ENCODE measurements at regions not wholly inside any gene's neighbourhood (a gene's known extent, or its start where the extent isn't known, plus 50 kb on each side); places are given as distances from the start of the nearest gene placed in this dataset.

DNA sequence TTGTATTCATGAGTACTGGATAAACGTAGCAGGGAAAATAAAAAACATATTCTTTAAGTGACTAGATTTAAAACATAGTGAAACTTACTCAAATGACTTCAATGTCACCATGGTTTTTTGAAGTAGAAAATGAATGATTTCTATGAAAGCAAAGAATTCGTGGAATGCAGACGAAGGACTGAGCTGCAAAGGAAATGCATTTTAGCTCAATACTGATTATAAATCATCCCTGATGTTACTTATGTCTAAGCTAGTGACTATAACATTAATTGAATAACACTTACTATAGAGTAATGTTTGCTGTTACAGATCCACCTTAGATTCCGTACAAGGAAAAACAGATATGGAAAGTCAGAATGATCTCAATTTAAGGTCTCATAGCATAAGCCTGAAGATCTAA lies 1257.7 kb upstream of the CDH2 start:
- no peaks in the 10 kb centered on the region for H3K4me1 ChIP-seq
- peaks cover 0 to 9% (median 0%) of the 10 kb centered on the region in 11 experiments; a peak in 3 of 22 replicates for H3K9me3 ChIP-seq (replicated peaks in 1 of 11)
- H3K27me3 ChIP-seq = no peaks in the 10 kb centered on the region
- H3K27ac ChIP-seq = no peak overlapping the region
- TF ChIP-seq Cebpa-rat (IDR thresholded peaks at IDR 0.05) = no peak
- H4K20me1 ChIP-seq = no peaks in the 10 kb centered on the region
- no peak overlapping the region for H3K4me3 ChIP-seq
- no peak overlapping the region for H3K9ac ChIP-seq
- no peaks in the 10 kb centered on the region for H3K36me3 ChIP-seq
- no peak overlapping the region for H3K4me2 ChIP-seq

DNA sequence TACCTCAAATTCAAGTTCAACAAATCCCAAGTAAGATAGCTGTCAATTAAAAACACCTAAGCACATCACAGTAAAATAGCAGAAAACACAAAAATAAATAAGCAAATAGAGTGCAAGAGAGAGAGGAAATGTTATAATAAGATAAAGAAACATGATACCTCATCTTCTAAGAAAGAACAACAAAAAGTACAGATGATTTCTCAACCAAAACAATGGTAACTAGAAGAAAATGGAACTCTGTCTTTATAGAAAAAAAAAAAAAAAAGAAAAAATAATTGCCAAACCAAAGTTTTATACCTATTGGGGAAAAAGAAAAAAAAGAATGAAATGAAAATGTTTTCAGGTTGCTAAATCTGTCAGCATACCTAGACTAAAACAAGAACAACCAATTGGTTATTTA lies 1253.5 kb upstream of the CDH2 start:
- no peak for TF ChIP-seq Cebpa-rat (IDR thresholded peaks at IDR 0.05)
- H3K36me3 ChIP-seq = no peaks in the 10 kb centered on the region
- no peak overlapping the region for H3K4me2 ChIP-seq

DNA sequence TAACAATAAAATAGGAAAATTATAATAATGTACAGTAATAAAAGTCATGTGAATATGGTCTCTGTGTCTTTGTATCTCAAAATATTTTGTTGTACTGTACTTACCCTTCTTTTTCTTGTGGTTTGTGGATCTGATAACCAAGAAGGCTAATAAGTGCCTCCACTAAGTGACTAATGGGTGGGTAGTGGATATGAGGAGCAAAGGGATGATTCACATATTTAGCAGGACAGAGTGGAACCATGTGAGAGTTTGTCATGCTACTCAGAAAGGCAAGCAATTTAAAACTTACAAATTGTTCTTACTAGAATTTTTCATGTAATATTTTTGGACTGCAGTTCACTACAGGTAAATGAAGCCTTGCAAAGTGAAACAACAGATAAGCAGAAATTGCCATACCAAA lies 1241.2 kb upstream of the CDH2 start:
- TF ChIP-seq Cebpa-rat (IDR thresholded peaks at IDR 0.05) = no peak
- H3K9ac ChIP-seq = no peak overlapping the region
- H3K4me2 ChIP-seq = no peak overlapping the region
- no peaks in the 10 kb centered on the region for H3K4me1 ChIP-seq
- H3K9me3 ChIP-seq (replicated peaks in 1 of 11) = peaks cover 35 to 51% (median 45%) of the 10 kb centered on the region in 11 experiments
- H3K36me3 ChIP-seq = no peaks in the 10 kb centered on the region
- H3K27me3 ChIP-seq = no peaks in the 10 kb centered on the region
- no peak overlapping the region for H3K27ac ChIP-seq
- H4K20me1 ChIP-seq = no peaks in the 10 kb centered on the region
- no peak overlapping the region for H3K4me3 ChIP-seq

More for the DNA sequence above, 1253.5 kb upstream of the CDH2 start:
- H3K9me3 ChIP-seq (replicated peaks in 1 of 11) = peaks cover 0 to 11% (median 0%) of the 10 kb centered on the region in 11 experiments; a peak in 3 of 22 replicates
- no peak overlapping the region for H3K9ac ChIP-seq
- H3K4me3 ChIP-seq = no peak overlapping the region
- no peaks in the 10 kb centered on the region for H4K20me1 ChIP-seq
- H3K4me1 ChIP-seq = no peaks in the 10 kb centered on the region
- no peaks in the 10 kb centered on the region for H3K27me3 ChIP-seq
- no peak overlapping the region for H3K27ac ChIP-seq

DNA sequence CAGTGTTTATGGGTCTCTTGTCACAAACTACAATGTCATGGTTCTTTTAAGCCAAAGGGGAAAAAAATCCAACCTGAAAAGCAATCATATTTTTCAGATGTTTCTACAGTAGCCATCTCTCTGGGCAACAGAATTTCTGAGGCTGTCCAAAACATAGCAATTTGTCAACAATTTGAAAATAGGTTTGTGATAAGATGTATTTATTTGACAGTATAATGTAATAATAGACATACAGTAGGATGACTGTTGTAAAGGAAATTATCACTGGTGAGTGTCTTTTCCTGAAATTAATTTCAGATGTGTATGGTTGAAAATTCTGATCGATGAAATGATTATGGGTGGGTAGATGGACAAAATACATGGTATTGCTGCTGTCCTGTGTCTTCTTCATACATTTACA lies 1230.1 kb upstream of the CDH2 start:
- no peaks in the 10 kb centered on the region for H4K20me1 ChIP-seq
- H3K9ac ChIP-seq = no peak overlapping the region
- H3K36me3 ChIP-seq = no peaks in the 10 kb centered on the region
- no peaks in the 10 kb centered on the region for H3K4me1 ChIP-seq
- no peak overlapping the region for H3K4me3 ChIP-seq
- H3K27me3 ChIP-seq = no peaks in the 10 kb centered on the region
- H3K4me2 ChIP-seq = no peak overlapping the region
- TF ChIP-seq Cebpa-rat (IDR thresholded peaks at IDR 0.05) = no peak
- no peak overlapping the region for H3K27ac ChIP-seq
- H3K9me3 ChIP-seq (replicated peaks in 1 of 11) = no peaks in the 10 kb centered on the region

DNA sequence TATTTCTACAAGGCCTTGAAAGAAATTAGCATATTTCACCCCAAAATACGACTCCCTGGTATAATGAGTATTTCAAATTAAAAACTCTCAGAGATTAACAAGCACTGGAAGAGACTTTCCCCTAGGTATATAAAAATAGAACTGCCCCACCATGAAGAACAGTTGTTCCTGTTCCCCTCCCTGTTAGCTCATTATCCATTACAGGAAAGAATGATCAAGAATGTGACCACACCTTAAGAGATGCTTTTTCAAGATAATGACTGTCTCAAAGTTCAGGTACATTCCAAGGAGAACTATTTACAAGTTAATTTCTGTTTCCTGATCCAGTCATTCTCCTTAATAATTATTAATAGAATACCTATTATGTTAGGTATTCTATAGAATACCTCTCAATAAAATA lies 1220.6 kb upstream of the CDH2 start:
- H4K20me1 ChIP-seq = no peaks in the 10 kb centered on the region
- no peak overlapping the region for H3K9ac ChIP-seq

DNA sequence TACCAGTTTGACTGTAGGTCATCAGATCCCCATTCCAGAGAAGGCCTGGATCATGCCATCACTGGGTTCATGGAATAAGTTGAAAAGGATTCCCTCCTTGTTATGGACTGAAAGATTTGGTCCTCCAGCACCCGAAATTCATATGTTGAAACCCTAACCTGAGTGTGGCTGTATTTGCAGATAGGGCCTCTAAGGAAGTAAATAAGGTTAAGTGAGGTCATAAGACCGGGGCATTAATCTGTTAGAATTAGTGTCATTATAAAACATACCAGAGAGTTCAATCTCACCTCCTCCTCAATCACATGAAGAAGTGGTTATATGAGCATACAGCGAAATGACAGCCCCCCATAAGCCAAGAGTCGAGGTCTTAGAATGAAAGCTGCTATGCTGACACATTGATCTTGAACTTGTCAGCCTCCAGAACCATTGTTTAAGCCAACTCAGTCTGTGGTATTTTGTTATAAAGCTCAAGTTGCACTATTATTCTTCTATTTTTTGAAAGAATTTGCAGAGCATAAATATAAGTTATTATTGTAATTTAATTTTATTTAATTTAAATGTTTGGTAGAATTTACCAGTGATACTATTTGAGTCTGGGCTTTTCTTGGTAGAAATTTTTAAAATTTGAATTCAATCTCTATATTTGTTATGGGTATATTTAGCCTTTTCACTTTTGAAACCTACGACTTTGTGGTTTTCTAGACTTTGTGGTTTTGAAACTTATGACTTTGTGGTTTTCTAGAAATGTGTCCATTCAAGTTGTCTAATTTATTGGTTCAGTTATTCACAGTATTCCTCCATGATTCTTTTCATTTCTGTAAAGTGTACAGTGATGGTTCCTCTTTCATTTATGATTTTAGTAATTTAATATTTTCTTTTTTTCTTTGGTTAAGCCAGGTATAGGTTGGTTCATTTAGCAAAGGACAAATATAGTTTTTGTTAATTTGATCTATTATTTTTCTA lies 1206.7 kb upstream of the CDH2 start:
- TF ChIP-seq Cebpa-rat (IDR thresholded peaks at IDR 0.05) = no peak
- Histone ChIP-seq H3K4me3 (no peak overlapping the region), H3K4me2 (peak overlapping the region in 4 of 11 experiments; percentile 8 to 44 (median 22); a peak in 3 of 22 replicates), H4K20me1 (no peaks in the 10 kb centered on the region), H3K9ac (no peak overlapping the region), H3K36me3 (no peaks in the 10 kb centered on the region), H3K27me3 (peaks cover 0 to 6% (median 0%) of the 10 kb centered on the region in 11 experiments; a peak in 1 of 22 replicates), H3K9me3 (replicated peaks in 1 of 11) (0 out of 22 replicates have a peak, but pooled peaks cover 0 to 4% (median 0%) of the 10 kb centered on the region in 11 experiments), H3K27ac (no peak overlapping the region), H3K4me1 (peaks cover 0 to 22% (median 6%) of the 10 kb centered on the region in 10 experiments; a peak in 12 of 20 replicates)

More for the DNA sequence above, 1220.6 kb upstream of the CDH2 start:
- H3K27ac ChIP-seq = no peak overlapping the region
- H3K27me3 ChIP-seq = no peaks in the 10 kb centered on the region
- H3K4me2 ChIP-seq = no peak overlapping the region
- H3K36me3 ChIP-seq = no peaks in the 10 kb centered on the region
- no peak for TF ChIP-seq Cebpa-rat (IDR thresholded peaks at IDR 0.05)
- H3K4me3 ChIP-seq = no peak overlapping the region
- peaks cover 0 to 10% (median 0%) of the 10 kb centered on the region in 11 experiments; a peak in 3 of 22 replicates for H3K9me3 ChIP-seq (replicated peaks in 1 of 11)
- H3K4me1 ChIP-seq = peaks cover 0 to 4% (median 0%) of the 10 kb centered on the region in 10 experiments; a peak in 1 of 20 replicates

DNA sequence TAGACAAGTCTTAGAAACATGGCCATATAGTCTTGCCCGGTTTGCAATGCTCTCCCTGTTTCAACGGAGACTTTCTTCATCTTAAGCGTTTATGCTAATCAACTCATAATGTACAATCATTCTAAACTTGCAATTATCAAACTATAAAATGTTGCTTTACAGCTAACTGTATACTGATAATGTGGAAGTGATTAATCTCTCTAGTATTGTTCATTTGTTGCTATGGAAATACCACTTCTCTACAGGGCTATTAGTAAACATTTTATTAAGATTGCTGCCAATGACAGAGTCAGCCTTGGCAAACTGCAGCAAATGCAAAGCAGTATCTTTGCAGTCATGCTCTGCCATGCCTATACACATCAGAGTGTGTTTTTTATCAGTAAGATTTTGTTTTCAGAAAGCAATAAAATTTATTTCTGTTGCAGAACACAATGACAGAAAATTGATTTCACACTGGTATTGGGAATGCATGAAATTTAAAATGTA lies 1201.8 kb upstream of the CDH2 start:
- Histone ChIP-seq H3K9ac (no peak overlapping the region), H3K4me2 (no peak overlapping the region), H3K4me3 (no peak overlapping the region), H3K4me1 (peaks cover 0 to 7% (median 2%) of the 10 kb centered on the region in 10 experiments; a peak in 7 of 20 replicates), H3K36me3 (no peaks in the 10 kb centered on the region), H3K27ac (no peak overlapping the region), H3K27me3 (no peaks in the 10 kb centered on the region), H3K9me3 (replicated peaks in 1 of 11) (peaks cover 0 to 10% (median 2%) of the 10 kb centered on the region in 11 experiments; a peak in 11 of 22 replicates), H4K20me1 (no peaks in the 10 kb centered on the region)
- TF ChIP-seq Cebpa-rat (IDR thresholded peaks at IDR 0.05) = no peak

DNA sequence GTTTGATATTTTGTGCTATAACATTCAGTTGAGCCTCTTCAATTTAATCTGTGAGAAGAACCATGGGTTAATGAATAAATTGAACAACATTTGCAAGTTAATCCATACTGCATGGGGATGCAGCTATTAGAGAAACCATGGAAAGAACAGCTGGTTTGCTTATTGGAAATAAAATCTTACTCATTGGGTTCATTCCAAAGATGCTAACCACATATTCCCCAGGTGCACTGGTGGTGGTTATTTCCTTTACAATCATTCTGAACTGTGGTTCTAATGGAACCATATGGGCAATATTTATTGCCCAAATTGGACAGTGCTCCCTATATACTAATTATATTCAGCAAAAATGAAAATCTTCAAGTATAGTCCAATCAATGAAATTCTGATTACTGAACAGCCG lies 1200.4 kb upstream of the CDH2 start:
- peaks cover 6 to 19% (median 13%) of the 10 kb centered on the region in 11 experiments; a peak in 21 of 22 replicates for H3K9me3 ChIP-seq (replicated peaks in 1 of 11)

DNA sequence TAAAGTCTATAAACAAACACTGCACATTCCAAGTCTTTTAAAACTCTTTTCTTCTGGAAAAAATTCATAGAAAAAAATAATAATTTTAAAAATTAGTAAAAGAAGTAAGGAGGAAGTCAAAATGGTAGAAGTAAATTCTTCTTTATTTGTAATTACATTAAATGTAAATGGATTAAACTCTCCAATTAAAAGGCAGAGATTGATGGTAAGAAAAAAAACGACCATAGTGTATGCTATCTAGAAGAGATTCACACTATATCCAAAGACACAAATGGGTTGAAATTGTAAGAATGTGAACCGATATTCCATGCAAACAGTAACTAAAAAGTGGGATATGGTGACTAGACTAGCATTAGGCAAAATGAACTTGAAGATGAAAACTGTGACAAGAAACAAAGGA lies 1196.1 kb upstream of the CDH2 start:
- TF ChIP-seq Cebpa-rat (IDR thresholded peaks at IDR 0.05) = no peak
- Histone ChIP-seq H3K9me3 (replicated peaks in 1 of 11) (peaks cover 6 to 24% (median 13%) of the 10 kb centered on the region in 11 experiments; a peak in 21 of 22 replicates), H3K4me3 (no peak overlapping the region), H3K27me3 (no peaks in the 10 kb centered on the region), H3K4me1 (no peaks in the 10 kb centered on the region), H3K36me3 (no peaks in the 10 kb centered on the region), H4K20me1 (no peaks in the 10 kb centered on the region), H3K27ac (no peak overlapping the region), H3K4me2 (no peak overlapping the region), H3K9ac (no peak overlapping the region)

More for the DNA sequence above, 1200.4 kb upstream of the CDH2 start:
- no peak overlapping the region for H3K9ac ChIP-seq
- H4K20me1 ChIP-seq = no peaks in the 10 kb centered on the region
- no peaks in the 10 kb centered on the region for H3K36me3 ChIP-seq
- no peak overlapping the region for H3K27ac ChIP-seq
- no peak for TF ChIP-seq Cebpa-rat (IDR thresholded peaks at IDR 0.05)
- no peaks in the 10 kb centered on the region for H3K27me3 ChIP-seq
- H3K4me1 ChIP-seq = no peaks in the 10 kb centered on the region
- no peak overlapping the region for H3K4me2 ChIP-seq
- H3K4me3 ChIP-seq = no peak overlapping the region

Data from BLaER1 treated with 17β-estradiol and CSF1 and Interleukin-3, amounts not matched to agents 10 nM and 100 nM (cell line).